DMS153 treated with DMSO at 0.1 percent for 48 hours (cell line): ENCODE measurements at regions not wholly inside any gene's neighbourhood (a gene's known extent, or its start where the extent isn't known, plus 50 kb on each side); places are given as distances from the start of the nearest gene placed in this dataset.

Source experiments
- DNase-seq: peaks from one replicate; lab custom pipeline; 2025; ENCODE audit not compliant: unreplicated experiment; lab: John Stamatoyannopoulos, UW

GRCh38 chr2:729376-729861 is 52.2 kb upstream of the TMEM18 start:
- DNase-seq: no peak

DNA sequence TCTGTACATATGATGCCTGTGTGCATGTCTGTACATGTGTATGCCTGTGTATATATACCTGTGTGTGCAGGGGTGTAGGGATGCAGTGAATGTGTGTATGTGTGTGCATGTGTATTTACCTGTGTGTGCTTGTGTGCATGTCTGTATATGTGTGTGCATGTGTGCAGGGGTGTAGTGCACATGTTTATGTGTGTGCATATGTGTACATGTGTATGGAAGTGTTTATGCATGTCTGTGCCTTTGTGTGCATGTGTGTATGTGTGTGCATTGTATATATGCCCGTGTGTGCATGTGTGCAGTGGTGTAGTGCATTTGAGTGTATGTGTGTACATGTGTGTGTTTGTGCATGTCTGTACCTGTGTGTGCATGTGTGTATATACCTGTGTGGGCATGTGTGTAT is 51.0 kb upstream of the TMEM18 start:
- no peak for DNase-seq

DNA sequence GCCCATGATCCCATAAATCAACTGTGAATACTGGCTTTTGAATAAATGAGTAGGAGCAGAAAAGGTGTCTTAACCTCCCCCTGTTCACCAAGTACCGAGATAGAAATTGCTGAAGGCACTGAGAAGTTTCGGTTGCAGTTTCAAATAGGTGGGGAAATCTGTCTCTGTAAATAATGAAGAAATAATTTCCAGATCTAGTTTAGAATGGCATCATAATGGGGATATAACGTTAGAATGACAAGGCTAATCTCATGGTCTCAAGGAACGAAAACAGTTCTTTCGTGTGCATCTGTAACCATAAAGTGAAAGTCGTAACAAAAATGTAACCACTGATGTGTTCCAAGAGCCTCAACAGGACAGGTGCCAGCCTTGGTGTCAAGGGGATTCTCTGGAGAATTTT is 49.9 kb upstream of the TMEM18 start:
- no peak for DNase-seq
